HL-60/S4 treated with phorbol 12-myristate 13-acetate at 8.2 ng/mL for 4 days and 3 days (cell line): ENCODE measurements at regions not wholly inside any gene's neighbourhood (a gene's known extent, or its start where the extent isn't known, plus 50 kb on each side); places are given as distances from the start of the nearest gene placed in this dataset.

Experiments used
- in situ Hi-C: fragments of 300-500 bp; cut with MboI; formaldehyde crosslinking; loops from 2 replicates; pipeline ENCODE4 v1.15.0; 2022; ENCODE audit warnings: low sequenced_read_pairs

DNA sequence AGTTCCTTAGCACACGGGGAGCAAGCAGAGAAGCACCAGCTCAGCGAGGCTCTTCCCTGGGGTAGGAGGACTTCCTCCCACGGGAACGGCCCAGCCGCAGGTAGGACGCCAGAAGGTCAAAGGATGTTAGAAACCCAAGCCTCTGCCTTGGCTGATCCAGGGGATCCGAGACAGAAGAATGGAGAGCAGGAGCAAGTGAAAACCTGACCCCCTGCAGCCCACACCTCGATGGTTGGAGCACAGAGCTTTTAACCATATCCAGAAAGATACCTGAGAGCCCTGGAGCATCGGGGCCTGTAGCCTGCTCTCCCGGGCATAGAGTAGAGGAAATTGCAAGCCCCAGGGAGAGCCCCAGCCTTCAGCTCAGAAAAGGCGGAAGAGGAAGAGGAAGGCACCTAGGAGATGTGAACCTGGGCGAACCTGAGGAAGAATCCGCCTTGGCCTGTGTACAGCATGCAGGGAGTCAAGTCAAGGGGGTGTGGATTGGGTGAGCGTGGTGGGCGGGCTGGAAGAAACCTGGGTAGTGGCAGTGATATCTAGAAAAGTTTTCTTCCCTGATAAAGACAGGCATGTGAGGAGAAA, 76.3 kb downstream of the PSMG1 start:
- in situ Hi-C loops = no loop called here

- in situ Hi-C loops = no loop called here
These were observed 77.4 kb downstream of the PSMG1 start for GRCh38 chr21:39105836-39106235.

DNA sequence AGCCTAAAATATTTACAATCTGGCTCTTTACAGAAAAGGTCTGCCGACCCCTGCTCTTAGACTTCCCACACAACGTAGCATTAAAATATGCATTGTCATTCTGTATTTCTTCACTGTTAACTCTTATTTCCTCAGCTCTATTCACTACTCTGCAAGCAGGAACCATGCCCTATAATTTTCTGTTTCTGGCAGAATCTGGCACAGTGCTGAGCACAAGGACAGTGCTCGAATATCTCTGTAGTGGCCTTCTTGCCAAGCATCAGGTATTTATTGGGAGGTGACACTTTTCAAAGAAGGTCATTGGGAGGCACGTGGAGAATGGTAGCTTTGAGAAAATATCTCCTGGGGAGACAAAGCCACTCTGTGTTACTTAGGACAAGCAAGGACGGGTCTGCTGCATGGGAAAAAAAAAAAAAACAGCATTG, 77.9 kb downstream of the PSMG1 start:
- in situ Hi-C loops = no loop called here

DNA sequence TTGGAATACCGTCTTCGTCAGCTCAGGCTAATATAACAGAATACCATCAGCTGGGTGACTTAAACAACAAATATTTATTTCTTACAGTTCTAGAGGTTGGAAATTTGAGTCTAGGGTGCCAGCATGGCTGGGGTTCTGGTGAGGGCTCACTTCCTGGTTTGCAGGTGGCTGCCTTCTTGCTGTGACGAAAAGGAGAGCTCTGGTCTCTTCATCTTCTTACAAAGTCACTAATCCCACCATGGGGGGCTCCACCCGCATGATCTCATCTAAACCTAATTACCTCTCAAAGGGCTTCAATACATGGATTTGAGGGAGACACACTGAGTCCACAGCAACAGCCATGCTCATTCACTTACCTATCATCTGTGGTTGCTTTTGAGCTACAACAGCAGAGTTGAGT, 78.3 kb downstream of the PSMG1 start:
- in situ Hi-C loops = no loop called here

- in situ Hi-C loops = no loop called here
These were observed 79.6 kb downstream of the PSMG1 start for GRCh38 chr21:39103689-39104088.

- in situ Hi-C loops = no loop called here
These were observed 83.4 kb downstream of the PSMG1 start for GRCh38 chr21:39099859-39100258.

GRCh38 chr21:39098696-39099200, 84.5 kb downstream of the PSMG1 start:
- in situ Hi-C loops = no loop called here

DNA sequence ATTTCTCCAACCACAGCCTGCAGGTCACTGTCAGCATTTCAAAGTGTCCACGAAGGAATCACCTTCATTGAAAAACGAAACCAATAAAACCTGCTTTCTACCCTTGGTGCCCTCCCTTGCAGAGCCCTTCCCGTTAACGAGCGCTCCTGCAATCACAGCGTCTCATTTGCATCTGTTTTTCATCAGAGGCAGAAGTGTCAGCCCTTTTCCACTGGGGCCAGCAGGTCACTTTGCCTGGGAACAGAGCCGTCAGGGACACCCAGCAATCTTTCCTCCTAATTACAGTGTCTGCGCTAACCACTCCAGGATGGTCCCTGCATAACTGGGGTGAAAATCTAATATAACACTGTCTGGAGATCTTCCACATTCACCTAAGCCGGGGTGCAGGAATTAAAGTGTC, 85.3 kb downstream of the PSMG1 start:
- in situ Hi-C loops = no loop called here

DNA sequence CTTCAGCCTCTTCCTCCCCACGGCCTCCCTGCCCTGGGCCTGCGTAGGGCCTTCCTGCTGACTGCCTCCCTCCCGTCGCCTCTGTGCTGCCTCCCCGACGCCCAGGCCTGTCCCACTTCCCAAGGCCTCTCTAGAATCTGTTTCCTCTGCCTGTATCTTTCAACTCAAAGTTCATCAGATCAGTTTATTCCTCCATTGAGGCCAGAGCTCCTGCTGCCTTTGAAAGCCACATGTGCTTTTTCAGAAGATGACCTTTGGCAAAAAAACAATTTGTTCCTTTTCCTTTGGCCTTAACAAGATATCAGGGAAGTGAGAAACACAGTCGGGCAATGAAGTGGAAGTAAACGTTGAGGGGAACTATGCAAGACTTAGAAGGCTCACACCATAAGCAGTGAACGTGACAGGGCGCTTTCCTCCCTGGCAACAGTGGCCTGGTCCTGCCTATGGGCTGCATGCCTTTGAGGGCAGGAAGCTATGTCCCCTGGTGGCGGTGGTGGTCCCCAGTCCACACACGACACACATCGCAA, 85.9 kb downstream of the PSMG1 start:
- in situ Hi-C loops = no loop called here

- in situ Hi-C loops = no loop called here
These were observed 86.5 kb downstream of the PSMG1 start for GRCh38 chr21:39096754-39097153.

GRCh38 chr21:39095681-39096080, 87.6 kb downstream of the PSMG1 start:
- in situ Hi-C loops = no loop called here

DNA sequence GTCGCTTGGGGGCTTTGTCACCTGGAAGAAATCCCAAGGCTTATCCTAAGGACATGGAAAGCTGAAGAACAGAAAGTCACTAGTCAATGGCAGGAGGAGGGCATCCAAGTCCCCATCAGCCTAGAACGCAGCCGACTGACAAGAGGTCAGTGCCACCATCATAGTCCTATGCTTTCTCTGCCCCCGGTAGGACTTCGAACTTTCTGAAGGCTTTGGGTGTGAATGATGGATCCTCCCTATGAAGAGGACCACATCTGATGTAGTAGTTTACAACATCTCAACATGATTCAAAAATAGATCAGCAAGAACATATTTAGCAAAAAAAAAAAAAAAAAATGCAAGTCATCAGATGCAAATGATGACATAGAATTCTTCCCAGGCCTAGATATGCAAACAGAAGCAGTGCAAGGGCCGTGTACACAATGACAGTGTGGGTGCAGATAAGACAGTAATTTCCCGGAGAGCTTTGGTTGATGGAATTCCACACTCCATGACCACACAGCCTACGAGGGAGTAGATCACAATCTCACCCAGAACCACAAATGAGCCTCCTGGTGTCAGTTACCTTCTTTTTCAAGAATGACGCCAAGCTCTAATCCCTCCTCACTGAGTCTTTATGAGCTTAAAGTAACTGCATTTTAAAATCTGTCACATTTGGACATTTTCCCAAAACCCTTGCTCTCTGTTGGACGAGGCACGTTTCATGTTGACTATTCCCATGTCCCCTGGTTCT, 88.2 kb downstream of the PSMG1 start:
- in situ Hi-C loops = no loop called here

- in situ Hi-C loops = no loop called here
These were observed 89.0 kb downstream of the PSMG1 start for GRCh38 chr21:39094087-39094780.

GRCh38 chr21:39093526-39093925, 89.7 kb downstream of the PSMG1 start:
- in situ Hi-C loops = no loop called here

DNA sequence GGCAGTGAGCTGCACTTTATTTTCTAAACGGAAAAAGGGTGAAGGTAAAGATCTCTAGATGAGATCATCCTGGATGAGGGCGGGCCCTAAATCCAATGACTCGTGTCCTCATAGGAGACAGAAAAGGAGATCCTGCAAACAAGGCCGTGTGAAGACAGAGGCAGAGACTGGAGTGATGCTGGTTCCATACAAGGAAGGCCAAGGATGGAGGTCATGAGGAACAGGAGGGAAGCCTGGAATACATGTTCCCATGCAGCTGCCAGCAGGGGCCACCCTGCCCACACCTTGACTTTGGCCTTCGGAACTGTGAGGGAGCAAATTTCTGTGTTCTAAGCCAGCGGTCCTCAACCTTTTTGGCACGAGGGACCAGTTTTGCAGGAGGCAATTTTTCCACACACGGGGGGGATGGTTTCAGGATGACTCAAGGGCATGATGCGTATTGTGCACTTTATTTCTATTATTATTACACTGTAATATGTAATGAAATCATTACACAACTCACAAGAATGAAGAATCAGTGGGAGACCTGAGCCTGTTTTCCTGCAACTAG, 94.3 kb downstream of the PSMG1 start:
- in situ Hi-C loops = no loop called here

DNA sequence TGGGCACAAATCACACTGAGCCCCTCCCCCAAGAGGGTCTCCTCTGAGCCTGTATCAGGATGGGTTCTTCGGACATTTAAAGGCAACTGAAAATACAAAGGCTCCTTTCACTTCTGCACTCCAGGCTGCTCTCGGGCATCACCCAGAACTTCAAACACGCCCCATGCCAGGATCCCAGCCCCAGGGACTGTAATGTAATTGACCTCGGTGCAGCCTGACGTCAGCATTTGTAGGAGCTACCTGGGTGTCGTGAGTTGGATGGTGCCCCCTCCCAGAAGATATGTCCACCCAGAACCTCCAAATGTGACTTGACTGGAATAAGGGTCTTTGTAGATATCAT, 95.2 kb downstream of the PSMG1 start:
- in situ Hi-C loops = no loop called here

DNA sequence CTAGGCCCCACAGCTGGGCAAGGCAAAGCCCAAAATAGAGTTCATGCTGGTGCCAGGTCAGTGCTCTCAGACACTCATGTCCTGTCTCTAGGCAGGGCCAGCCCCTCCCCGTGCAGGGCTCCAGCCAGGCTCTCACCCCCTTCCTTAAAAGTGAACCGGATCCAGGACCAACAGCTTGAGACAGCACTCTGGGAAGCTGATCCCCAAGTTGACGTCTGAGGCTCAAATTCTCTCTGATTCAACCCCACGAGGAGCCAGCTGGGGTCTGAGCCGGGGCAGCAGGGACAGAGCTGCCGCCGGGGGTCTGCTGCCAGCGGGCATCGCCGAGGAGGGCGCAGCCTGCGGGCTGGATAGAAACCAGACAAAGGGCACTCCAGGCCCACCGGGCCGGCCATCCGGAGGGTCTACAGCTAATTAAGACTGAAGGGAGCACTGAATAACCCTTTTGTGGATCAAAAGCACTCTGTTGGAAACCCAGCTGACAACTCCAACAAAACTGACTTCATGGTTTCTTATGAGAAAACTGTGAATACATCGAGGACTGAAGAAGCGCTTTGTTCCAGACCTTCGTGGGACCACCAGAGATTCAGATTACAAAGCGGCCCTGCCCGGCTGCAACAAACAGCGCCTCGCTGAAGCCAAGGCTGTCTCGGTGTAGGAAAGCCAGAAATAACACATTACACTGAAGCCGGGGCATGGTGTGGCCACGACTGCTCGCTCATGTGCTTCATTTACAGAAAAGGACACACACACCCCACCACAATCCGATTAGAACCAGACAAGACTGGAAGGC, 95.8 kb downstream of the PSMG1 start:
- in situ Hi-C loops = no loop called here

GRCh38 chr21:39086547-39086946, 96.7 kb downstream of the PSMG1 start:
- in situ Hi-C loops = no loop called here

DNA sequence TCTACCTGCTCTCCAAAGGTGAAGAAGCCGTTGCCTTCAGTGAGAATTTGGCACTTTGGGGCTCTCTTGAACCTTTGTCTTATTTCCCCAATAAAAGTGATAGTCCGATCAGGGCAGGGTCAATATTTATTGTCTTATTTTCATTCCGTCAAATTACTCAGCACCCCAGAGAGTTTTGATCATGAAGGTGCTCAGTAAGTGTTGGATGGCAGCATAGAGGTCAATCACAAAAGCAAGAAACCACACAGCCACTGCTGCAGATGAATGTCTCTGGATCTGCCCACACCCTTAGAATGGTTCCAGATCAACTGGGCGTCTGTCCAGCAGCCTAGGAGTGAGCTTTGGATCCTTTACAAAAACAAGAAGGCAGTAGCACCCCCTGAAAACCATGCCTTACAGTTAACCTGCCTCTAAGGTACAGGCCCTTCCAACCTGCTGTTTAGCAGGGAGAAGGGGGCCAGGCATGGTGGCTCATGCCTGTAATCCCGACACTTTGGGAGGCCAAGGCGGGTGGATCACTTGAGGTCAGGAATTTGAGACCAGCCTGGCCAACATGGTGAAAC, 97.3 kb downstream of the PSMG1 start:
- in situ Hi-C loops = no loop called here

DNA sequence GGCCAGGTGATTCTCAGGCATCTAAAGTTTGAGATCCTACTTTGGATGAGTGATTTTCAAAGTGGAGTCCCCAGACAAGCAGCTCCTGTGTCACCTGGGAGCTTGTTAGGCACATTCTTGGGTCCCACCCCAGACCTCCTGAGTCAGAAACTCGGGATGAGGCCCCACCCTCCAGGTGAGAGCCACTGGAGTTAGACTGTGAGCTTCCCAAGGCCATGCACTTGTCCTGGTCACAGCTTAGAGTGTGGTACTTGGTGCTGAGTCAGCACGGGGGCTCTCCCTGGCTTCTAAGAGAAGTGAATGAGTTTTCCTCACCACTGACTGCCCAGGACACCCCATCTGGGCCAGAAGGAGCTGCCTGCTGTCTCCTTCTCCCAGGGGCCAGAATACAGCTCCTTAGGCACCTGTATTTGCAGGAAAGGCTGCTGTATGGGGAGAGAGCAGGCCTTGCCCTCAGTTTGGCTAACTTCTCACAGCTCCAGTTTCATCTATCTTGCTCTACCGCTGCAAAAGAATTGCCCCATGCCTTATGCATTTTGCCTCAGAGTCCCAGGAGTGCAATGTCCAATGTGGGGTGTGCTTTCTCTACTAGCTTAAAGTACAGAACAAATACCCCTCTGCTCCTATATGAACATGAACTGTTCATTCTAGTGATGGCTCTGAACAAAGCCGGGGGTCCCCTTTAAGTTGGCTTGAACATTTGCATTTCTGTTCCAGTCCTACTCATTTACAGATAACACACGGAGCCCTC, 98.1 kb downstream of the PSMG1 start:
- in situ Hi-C loops = no loop called here
